KBM-7 (cell line): ENCODE measurements at regions not wholly inside any gene's neighbourhood (a gene's known extent, or its start where the extent isn't known, plus 50 kb on each side); places are given as distances from the start of the nearest gene placed in this dataset.
"Not testable (repeated sequence)": the region's sequence is repeated elsewhere in the genome, so short reads cannot be mapped to it uniquely, and the experiment has no call there.

Experiments
- DNase-seq: peaks from one replicate; pipeline ENCODE4 v3.0.0-alpha.2; 2015
- in situ Hi-C: fragments of 300-500 bp; cut with MboI; formaldehyde crosslinking; loops from 2 replicates; pipeline ENCODE4 v1.14.3; 2020; ENCODE audit warnings: low sequenced_read_pairs, low pct_unique_long_range_greater_than_20kb, mixed read lengths

- no peak for DNase-seq
- in situ Hi-C loops, result no loop called here
These were observed 201.8 kb upstream of the VCX start for GRCh38 chrX:7641141-7641540.

GRCh38 chrX:7640392-7640791 is 202.6 kb upstream of the VCX start:
- no peak for DNase-seq
- in situ Hi-C loops, result no loop called here

GRCh38 chrX:7638078-7638710 is 204.8 kb upstream of the VCX start:
- DNase-seq, result no peak
- in situ Hi-C loops, result no loop called here

- in situ Hi-C loops, result no loop called here
- DNase-seq, result no peak
These were observed 205.9 kb upstream of the VCX start for GRCh38 chrX:7637066-7637465.

GRCh38 chrX:7635604-7636003 is 207.4 kb upstream of the VCX start:
- no peak for DNase-seq
- in situ Hi-C loops, result no loop called here

- DNase-seq, result no peak
- in situ Hi-C loops, result no loop called here
These were observed 222.4 kb upstream of the VCX start for GRCh38 chrX:7620560-7620959.

GRCh38 chrX:7617994-7618393 is 225.0 kb upstream of the VCX start:
- DNase-seq, result no peak
- in situ Hi-C loops, result no loop called here

- in situ Hi-C loops, result no loop called here
- DNase-seq, result no peak
These were observed 228.4 kb upstream of the VCX start for GRCh38 chrX:7614616-7615015.

- DNase-seq, in situ Hi-C loops: not testable (repeated sequence)
These were observed 234.3 kb upstream of the VCX start for GRCh38 chrX:7608625-7609024.

GRCh38 chrX:7606039-7606652 is 236.8 kb upstream of the VCX start:
- in situ Hi-C loops, result no loop called here
- no peak for DNase-seq

GRCh38 chrX:7603387-7603786 is 239.6 kb upstream of the VCX start:
- DNase-seq, result no peak
- in situ Hi-C loops, result no loop called here

GRCh38 chrX:7596822-7597221 is 246.1 kb upstream of the VCX start:
- in situ Hi-C loops, result no loop called here
- DNase-seq, result no peak

- DNase-seq, in situ Hi-C loops: not testable (repeated sequence)
These were observed 249.6 kb upstream of the VCX start for GRCh38 chrX:7593370-7593769.

GRCh38 chrX:7586126-7586525 is 256.8 kb upstream of the VCX start:
- peak; percentile 16 for DNase-seq
- in situ Hi-C loops, result no loop called here

GRCh38 chrX:7582191-7582590 is 260.8 kb upstream of the VCX start:
- no peak for DNase-seq
- in situ Hi-C loops, result no loop called here

- DNase-seq, result no peak
- in situ Hi-C loops, result no loop called here
These were observed 262.8 kb upstream of the VCX start for GRCh38 chrX:7580127-7580526.

GRCh38 chrX:7574325-7574724 is 268.6 kb upstream of the VCX start:
- in situ Hi-C loops, result no loop called here
- DNase-seq, result peak; percentile 13

GRCh38 chrX:7570432-7571029 is 272.4 kb upstream of the VCX start:
- DNase-seq, result no peak
- in situ Hi-C loops, result no loop called here

GRCh38 chrX:7568597-7568996 is 274.4 kb upstream of the VCX start:
- in situ Hi-C loops, result no loop called here

GRCh38 chrX:7568130-7568529 is 274.8 kb upstream of the VCX start:
- DNase-seq, result no peak
- in situ Hi-C loops, result no loop called here

More at GRCh38 chrX:7568597-7568996, 274.4 kb upstream of the VCX start:
- no peak for DNase-seq

- in situ Hi-C loops, result no loop called here
- DNase-seq, result no peak
These were observed 290.2 kb upstream of the VCX start for GRCh38 chrX:7552760-7553159.
